WTC11 (cell line): ENCODE measurements at regions not wholly inside any gene's neighbourhood (a gene's known extent, or its start where the extent isn't known, plus 50 kb on each side); places are given as distances from the start of the nearest gene placed in this dataset.

Experiments
- CDX4 ChIP-seq: fragments of 250-450 bp; sonication (Bioruptor Pico); IDR thresholded peaks from 2 replicates; pipeline ENCODE4 v1.9.0; 2021; ENCODE audit warnings: moderate library complexity, mild to moderate bottlenecking, inconsistent platforms, borderline replicate concordance
- CTCF ChIP-seq: fragments of 200-600 bp; IDR thresholded peaks from 2 replicates; pipeline ENCODE4 v1.8.0; 2022; ENCODE audit warnings: antibody characterized with exemption
- TEAD1 ChIP-seq: sonication (generic); formaldehyde crosslinking; IDR thresholded peaks from 2 replicates; pipeline ENCODE4 v1.8.0; 2022; ENCODE audit warnings: mild to moderate bottlenecking, missing genetic modification reagents
- ZNF232 ChIP-seq: sonication (generic); formaldehyde crosslinking; IDR thresholded peaks from 2 replicates; pipeline ENCODE4 v1.8.0; 2022; ENCODE audit warnings: mild to moderate bottlenecking, missing genetic modification reagents
- ZNF512 ChIP-seq: sonication (generic); formaldehyde crosslinking; IDR thresholded peaks from 2 replicates; pipeline ENCODE4 v1.8.1; 2022; ENCODE audit warnings: missing genetic modification reagents, borderline replicate concordance
- TF ChIP-seq, protein P1 (sequence below): sonication (generic); formaldehyde crosslinking; IDR thresholded peaks from 2 replicates; pipeline ENCODE4 v1.8.0; 2023; ENCODE audit warnings: missing genetic modification reagents, mild to moderate bottlenecking, borderline replicate concordance

GRCh38 chr3:29167180-29167579, 113.7 kb upstream of the RBMS3 start:
- TF ChIP-seq CTCF (no peak), ZNF512 (CRISPR knock-in tag) (no peak), CDX4 (CRISPR knock-in tag) (no peak), ZNF232 (CRISPR knock-in tag) (no peak), TEAD1 (CRISPR knock-in tag) (no peak)
- TF ChIP-seq, protein P1, sequence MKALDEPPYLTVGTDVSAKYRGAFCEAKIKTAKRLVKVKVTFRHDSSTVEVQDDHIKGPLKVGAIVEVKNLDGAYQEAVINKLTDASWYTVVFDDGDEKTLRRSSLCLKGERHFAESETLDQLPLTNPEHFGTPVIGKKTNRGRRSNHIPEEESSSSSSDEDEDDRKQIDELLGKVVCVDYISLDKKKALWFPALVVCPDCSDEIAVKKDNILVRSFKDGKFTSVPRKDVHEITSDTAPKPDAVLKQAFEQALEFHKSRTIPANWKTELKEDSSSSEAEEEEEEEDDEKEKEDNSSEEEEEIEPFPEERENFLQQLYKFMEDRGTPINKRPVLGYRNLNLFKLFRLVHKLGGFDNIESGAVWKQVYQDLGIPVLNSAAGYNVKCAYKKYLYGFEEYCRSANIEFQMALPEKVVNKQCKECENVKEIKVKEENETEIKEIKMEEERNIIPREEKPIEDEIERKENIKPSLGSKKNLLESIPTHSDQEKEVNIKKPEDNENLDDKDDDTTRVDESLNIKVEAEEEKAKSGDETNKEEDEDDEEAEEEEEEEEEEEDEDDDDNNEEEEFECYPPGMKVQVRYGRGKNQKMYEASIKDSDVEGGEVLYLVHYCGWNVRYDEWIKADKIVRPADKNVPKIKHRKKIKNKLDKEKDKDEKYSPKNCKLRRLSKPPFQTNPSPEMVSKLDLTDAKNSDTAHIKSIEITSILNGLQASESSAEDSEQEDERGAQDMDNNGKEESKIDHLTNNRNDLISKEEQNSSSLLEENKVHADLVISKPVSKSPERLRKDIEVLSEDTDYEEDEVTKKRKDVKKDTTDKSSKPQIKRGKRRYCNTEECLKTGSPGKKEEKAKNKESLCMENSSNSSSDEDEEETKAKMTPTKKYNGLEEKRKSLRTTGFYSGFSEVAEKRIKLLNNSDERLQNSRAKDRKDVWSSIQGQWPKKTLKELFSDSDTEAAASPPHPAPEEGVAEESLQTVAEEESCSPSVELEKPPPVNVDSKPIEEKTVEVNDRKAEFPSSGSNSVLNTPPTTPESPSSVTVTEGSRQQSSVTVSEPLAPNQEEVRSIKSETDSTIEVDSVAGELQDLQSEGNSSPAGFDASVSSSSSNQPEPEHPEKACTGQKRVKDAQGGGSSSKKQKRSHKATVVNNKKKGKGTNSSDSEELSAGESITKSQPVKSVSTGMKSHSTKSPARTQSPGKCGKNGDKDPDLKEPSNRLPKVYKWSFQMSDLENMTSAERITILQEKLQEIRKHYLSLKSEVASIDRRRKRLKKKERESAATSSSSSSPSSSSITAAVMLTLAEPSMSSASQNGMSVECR: no peak
